ENCODE measurements at regions not wholly inside any gene's neighbourhood (a gene's known extent, or its start where the extent isn't known, plus 50 kb on each side); places are given as distances from the start of the nearest gene placed in this dataset.
"Not testable (repeated sequence)": the region's sequence is repeated elsewhere in the genome, so short reads cannot be mapped to it uniquely, and the experiment has no call there.

- no peak for DNase-seq (ENCODE audit: low read depth)
These were observed 137.4 kb upstream of the TNRC6C start for GRCh38 chr17:77821114-77821513.

DNA sequence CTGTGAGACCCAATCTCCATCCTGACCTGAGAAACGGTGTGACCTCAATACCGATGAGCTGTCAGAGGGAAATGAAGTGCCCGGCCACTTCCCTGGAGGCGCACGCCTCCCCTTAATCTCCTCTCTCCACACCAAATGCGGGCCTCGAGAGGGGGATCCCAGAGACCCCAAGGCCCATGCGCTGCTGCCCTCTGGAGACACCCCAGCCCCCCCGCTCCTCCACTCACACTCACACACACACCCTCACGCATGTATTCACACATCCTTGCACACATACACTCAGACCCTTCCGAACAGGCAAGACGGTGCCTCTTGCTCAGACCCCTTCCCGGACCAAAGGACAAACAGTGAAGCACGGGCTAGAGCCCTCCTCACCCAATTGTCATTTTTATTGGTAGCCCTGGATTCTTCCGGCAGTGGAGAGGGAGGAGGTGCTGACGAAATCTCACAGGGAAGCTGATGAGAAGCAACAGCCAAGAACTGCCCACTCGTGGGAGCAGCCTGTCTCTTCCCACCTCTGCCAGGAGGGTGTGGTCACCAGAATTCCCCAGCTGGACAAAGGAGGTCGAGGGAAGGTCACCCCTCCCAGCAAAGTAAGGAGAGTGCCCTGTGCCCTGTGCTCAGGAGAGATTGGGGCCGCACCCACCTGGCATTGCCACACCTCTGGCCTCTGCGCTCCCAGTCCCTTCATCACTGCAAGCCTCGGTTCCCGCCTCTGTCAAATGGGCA lies 136.0 kb upstream of the TNRC6C start:
- DNase-seq (ENCODE audit: low read depth): no peak

DNA sequence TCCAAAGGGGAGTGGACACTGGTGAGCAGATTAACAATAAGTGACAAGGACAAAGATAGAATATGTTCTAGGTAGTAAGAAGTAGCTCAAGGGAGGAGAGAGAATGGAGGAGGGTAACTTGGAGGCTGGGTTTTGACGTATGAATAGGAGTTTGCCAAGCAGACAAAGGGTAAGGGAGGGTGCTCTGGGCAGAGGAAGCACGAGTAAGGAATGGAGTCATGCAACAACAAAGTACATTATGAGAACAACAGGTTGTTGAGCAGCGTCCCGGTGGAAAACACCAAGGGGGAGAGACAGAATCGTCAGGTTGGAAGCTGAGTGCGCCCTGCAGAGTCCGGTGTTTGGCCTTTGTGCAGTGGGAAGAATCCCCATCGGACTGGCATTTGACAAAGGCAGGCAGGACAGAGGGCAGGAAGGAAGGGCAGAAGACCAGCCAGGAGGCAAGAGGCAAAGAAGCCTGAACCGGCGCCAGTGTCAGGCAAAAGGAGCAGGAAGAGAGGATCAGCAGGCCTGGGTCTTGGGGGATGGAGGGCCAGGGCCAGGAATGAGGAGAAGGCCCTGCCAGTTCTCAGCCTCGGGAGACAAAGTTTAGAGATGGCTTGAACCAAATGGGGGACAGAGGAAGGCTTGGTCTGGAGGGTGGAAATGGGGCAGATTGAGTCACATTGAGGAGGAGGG lies 134.3 kb upstream of the TNRC6C start:
- DNase-seq (ENCODE audit: low read depth): no peak

DNA sequence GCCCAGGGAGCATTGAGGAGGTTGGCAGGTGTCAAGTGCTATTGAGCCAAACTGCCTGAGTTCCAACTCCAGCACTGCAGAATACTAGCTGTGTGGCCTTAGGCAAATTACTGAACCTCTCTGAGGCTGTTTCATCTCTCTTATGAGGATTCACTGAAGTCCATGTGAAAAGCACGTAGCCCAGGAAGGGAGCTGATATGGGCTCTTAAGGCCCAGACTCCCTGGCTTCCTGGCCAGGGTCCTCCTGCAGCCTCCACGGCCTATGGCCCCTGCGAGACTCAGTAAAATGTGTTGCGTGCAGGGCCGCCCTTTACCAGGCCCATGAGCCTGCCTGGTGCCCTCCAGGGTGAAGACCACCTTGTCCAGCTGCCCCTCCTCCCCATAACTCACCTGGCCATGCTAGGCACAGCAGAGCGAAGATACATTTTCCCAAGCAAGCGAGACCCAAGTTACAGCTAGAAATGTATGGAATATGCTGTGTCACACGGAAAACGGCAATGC lies 133.7 kb upstream of the TNRC6C start:
- DNase-seq (ENCODE audit: low read depth): no peak

GRCh38 chr17:77825621-77826020 lies 132.9 kb upstream of the TNRC6C start:
- no peak for DNase-seq (ENCODE audit: low read depth)

GRCh38 chr17:77826132-77826873 lies 132.2 kb upstream of the TNRC6C start:
- no peak for DNase-seq (ENCODE audit: low read depth)

- no peak for DNase-seq (ENCODE audit: low read depth)
These were observed 131.5 kb upstream of the TNRC6C start for GRCh38 chr17:77827039-77827438.

- DNase-seq (ENCODE audit: low read depth): no peak
These were observed 131.0 kb upstream of the TNRC6C start for GRCh38 chr17:77827511-77827910.

DNA sequence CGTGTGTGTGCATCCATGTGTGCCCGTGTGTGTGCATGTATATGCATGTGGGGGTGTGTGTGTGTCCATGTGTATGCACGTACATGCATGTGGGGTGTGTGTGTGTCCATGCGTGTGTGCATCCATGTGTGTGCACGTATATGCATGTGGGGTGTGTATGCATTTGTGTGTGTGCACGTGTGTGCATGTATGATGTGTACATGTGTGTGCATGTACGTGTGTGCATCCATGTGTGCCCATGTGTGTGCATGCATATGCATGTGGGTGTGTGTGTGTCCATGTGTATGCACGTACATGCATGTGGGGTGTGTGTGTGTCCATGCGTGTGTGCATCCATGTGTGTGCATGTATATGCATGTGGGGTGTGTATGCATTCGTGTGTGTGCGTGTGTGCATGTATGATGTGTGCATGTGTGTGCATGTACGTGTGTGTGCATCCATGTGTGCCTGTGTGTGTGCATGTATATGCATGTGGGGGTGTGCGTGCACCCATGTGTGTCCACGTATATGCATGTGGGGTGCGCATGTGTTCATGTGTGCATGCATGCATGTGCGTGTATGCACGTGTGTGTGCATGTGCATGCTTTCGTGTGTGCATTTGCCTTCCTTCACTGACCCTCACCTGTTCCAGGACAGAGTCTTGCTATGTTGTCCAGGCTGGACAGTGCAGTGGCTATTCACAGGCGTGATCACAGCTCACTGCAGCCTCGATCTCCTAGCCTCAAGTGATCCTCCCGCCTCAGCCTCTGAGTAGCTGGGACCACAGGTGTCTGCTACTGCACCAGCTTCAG lies 129.6 kb upstream of the TNRC6C start:
- no peak for DNase-seq (ENCODE audit: low read depth)

DNA sequence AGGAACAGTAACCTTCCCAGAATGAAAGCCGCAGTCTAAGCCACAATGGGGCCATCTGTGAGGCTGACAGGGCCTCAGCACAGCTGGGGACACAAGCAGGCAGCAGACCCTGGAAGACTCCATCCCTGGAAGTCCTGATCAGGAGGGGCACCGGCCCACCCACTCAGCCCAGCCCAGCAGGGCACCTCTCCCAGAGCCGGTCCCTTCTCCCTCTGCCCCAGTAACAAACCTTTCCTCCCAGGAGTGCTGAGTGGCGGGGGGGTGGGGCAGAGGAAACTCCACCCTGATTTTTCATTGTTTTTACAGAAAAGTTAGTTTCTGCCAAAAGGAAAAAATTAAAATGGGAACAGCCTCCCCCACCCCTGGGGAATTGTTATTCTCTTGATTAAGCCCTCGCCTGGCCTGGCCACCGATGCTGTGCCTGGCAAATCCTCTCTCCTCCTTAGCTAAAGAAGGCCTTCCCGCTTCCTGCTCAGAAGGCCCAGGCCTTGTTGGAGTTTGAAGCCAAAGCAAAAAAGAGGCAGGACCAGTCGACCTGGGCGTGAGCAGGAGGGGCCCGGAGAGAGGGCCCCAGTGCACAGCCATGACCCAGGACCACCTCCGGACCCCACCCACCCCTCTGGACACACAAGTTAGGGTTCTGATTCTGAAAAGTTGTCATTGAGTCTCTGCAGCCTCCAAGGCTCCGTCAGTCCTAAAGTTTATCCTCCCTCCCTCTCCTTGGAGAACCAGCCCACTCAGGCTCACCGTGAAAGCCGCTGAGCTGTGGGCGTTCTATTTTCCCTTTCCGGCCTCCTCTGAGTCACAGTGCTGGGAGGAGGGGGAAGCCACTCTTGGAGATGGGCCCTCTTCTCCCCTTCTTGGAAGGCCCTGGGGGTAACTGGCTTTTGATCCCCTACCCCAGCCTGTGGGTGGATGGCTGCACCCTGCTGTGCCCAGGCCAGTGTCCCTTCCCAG lies 128.4 kb upstream of the TNRC6C start:
- DNase-seq (ENCODE audit: low read depth): no peak

DNA sequence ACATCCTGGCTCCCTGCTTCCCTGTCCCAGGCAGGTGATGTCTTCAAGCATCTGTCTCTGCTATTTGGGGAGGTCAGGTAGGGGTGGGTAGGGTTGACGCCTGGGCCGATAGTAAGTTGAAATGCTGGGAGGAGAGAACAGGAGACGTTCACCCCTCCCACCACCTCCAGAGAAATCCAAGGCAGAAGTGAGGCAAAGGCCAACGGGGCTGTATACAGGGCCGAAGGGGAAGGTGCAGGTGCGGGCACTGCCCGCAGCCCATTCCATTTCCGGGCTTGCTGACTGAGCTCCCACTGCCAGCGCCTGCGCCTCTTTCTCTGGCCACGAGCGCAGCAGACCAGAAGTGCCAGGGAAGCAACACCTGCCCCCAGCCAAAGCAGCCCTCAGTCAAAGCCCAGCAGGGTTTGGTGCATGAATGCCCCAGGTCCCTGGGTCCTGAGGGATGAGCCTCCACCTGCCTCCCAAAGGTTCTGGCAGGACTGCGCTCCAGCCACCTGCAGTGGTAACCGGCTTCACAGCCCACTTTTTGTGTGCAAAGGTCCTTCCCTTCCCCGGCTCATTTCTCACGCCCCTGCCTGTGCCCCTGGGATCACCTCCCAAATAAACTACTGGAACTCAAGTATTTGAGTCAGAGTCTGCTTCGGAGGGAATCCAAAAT lies 127.6 kb upstream of the TNRC6C start:
- no peak for DNase-seq (ENCODE audit: low read depth)

GRCh38 chr17:77831474-77832179 lies 126.9 kb upstream of the TNRC6C start:
- DNase-seq (ENCODE audit: low read depth): no peak

GRCh38 chr17:77832180-77832560 lies 126.3 kb upstream of the TNRC6C start:
- no peak for DNase-seq (ENCODE audit: low read depth)

- no peak for DNase-seq (ENCODE audit: low read depth)
These were observed 124.7 kb upstream of the TNRC6C start for GRCh38 chr17:77833769-77834168.

GRCh38 chr17:77834170-77835115 lies 124.1 kb upstream of the TNRC6C start:
- DNase-seq (ENCODE audit: low read depth): peak; percentile 46

- no peak for DNase-seq (ENCODE audit: low read depth)
These were observed 121.9 kb upstream of the TNRC6C start for GRCh38 chr17:77836557-77837041.

- DNase-seq (ENCODE audit: low read depth): not testable (repeated sequence)
These were observed 121.4 kb upstream of the TNRC6C start for GRCh38 chr17:77837072-77837471.

- DNase-seq (ENCODE audit: low read depth): no peak
These were observed 120.6 kb upstream of the TNRC6C start for GRCh38 chr17:77837917-77838316.
